Thyroid gland (tissue), 4 donors: ENCODE measurements at regions not wholly inside any gene's neighbourhood (a gene's known extent, or its start where the extent isn't known, plus 50 kb on each side); places are given as distances from the start of the nearest gene placed in this dataset.

Source experiments
- DNase-seq, 2 donors: peaks; one replicate each; pipeline ENCODE4 v3.0.0-alpha.2; 2019
- H3K27ac ChIP-seq, 3 donors: fragments of 200-600 bp; sonication (generic); 1 replicate in 2 of 3; 2 replicates in 1 of 3; pipeline ENCODE4 v1.5.1; 2016 to 2019; ENCODE audit warnings: mild to moderate bottlenecking in 1 of 3, moderate library complexity in 1 of 3
- H3K27me3 ChIP-seq: fragments of 200-600 bp; sonication (generic); one replicate; pipeline ENCODE4 v1.5.1; 2019
- H3K36me3 ChIP-seq, 2 donors: fragments of 200-600 bp; sonication (generic); one replicate each; pipeline ENCODE4 v1.5.1; 2016 to 2019
- H3K4me1 ChIP-seq, 2 donors: fragments of 200-600 bp; sonication (generic); one replicate each; pipeline ENCODE4 v1.5.1; 2017 to 2019
- H3K4me3 ChIP-seq, 3 donors: fragments of 200-600 bp; sonication (generic); replicated peaks in 1 of 3; 1 replicate in 2 of 3; 2 replicates in 1 of 3; pipeline ENCODE4 v1.5.1; 2016; ENCODE audit warnings: mild to moderate bottlenecking in 1 of 3
- H3K9me3 ChIP-seq: fragments of 200-600 bp; sonication (generic); one replicate; pipeline ENCODE4 v1.5.1; 2017
- CTCF ChIP-seq, 6 experiments: fragments of 200-600 bp in 3 of 6; fragments of 450-650 bp in 3 of 6; sonication (generic) in 3 of 6; IDR thresholded peaks; one replicate each; pipeline ENCODE4 v1.5.1; 2016 to 2019; ENCODE audit warnings: antibody characterized with exemption in 6 of 6, mild to moderate bottlenecking in 2 of 6, inconsistent platforms in 1 of 6, moderate library complexity in 1 of 6
- POLR2A ChIP-seq, 2 donors: fragments of 450-650 bp; IDR thresholded peaks; one replicate each; pipeline ENCODE4 v1.6.1; 2017; ENCODE audit warnings: antibody characterized with exemption in 2 of 2, mild to moderate bottlenecking in 2 of 2, moderate library complexity in 1 of 2
- WGBS, 2 donors: methylation state at CpG; one replicate each; pipeline ENCODE4 v1.1.5; 2017; 5-methylcytosine and 5-hydroxymethylcytosine counted together
- intact Hi-C: fragments of 100-400 bp; cut with DNase I; formaldehyde crosslinking; loops from one replicate; pipeline ENCODE4 v1.15.1; 2023

GRCh38 chr10:36603688-36604087, 521.7 kb upstream of the ANKRD30A start:
- TF ChIP-seq CTCF (IDR thresholded peaks at IDR 0.05) = no peak
- no peak for TF ChIP-seq POLR2A (IDR thresholded peaks at IDR 0.05)
- H3K9me3 ChIP-seq = no peaks in the 10 kb centered on the region
- no peak overlapping the region for H3K27ac ChIP-seq
- no peaks in the 10 kb centered on the region for H3K4me1 ChIP-seq
- no peak overlapping the region for H3K4me3 ChIP-seq
- no peaks in the 10 kb centered on the region for H3K36me3 ChIP-seq
- no peaks in the 10 kb centered on the region for H3K27me3 ChIP-seq
- 96 to 97% methylated on average over 4 of the region's 4 CpGs for WGBS, 2 donors
- intact Hi-C loops = no loop called here
- DNase-seq = no peak

- WGBS, 2 donors = 57 to 74% methylated on average over 4 of the region's 4 CpGs
- TF ChIP-seq CTCF (IDR thresholded peaks at IDR 0.05) (no peak), POLR2A (IDR thresholded peaks at IDR 0.05) (no peak)
- DNase-seq = no peak
- Histone ChIP-seq H3K9me3 (no peaks in the 10 kb centered on the region), H3K4me3 (no peak overlapping the region), H3K36me3 (no peaks in the 10 kb centered on the region), H3K27ac (no peak overlapping the region), H3K27me3 (no peaks in the 10 kb centered on the region), H3K4me1 (no peaks in the 10 kb centered on the region)
- intact Hi-C loops = no loop called here
These were observed 523.0 kb upstream of the ANKRD30A start for GRCh38 chr10:36602374-36602773.

- no peak for TF ChIP-seq CTCF (IDR thresholded peaks at IDR 0.05)
- no peak for TF ChIP-seq POLR2A (IDR thresholded peaks at IDR 0.05)
- 43 to 46% methylated on average over 3 of the region's 3 CpGs for WGBS, 2 donors
- intact Hi-C loops = no loop called here
These were observed 527.6 kb upstream of the ANKRD30A start for GRCh38 chr10:36597756-36598320.

GRCh38 chr10:36592964-36593363, 532.4 kb upstream of the ANKRD30A start:
- 95 to 98% methylated on average over 5 of the region's 5 CpGs for WGBS, 2 donors
- DNase-seq = no peak
- no peak for TF ChIP-seq POLR2A (IDR thresholded peaks at IDR 0.05)
- TF ChIP-seq CTCF (IDR thresholded peaks at IDR 0.05) = no peak
- Histone ChIP-seq H3K4me1 (no peaks in the 10 kb centered on the region), H3K27ac (no peak overlapping the region), H3K27me3 (no peaks in the 10 kb centered on the region), H3K36me3 (no peaks in the 10 kb centered on the region), H3K9me3 (no peaks in the 10 kb centered on the region), H3K4me3 (no peak overlapping the region)
- intact Hi-C loops = no loop called here

More at GRCh38 chr10:36597756-36598320, 527.6 kb upstream of the ANKRD30A start:
- Histone ChIP-seq H3K36me3 (no peaks in the 10 kb centered on the region), H3K27ac (no peak overlapping the region), H3K4me1 (no peaks in the 10 kb centered on the region), H3K4me3 (no peak overlapping the region), H3K9me3 (no peaks in the 10 kb centered on the region), H3K27me3 (no peaks in the 10 kb centered on the region)
- DNase-seq = no peak

- no peak for DNase-seq
- Histone ChIP-seq H3K4me3 (no peak overlapping the region), H3K27me3 (no peaks in the 10 kb centered on the region), H3K36me3 (no peaks in the 10 kb centered on the region), H3K27ac (no peak overlapping the region), H3K4me1 (no peaks in the 10 kb centered on the region), H3K9me3 (no peaks in the 10 kb centered on the region)
- 93 to 97% methylated on average over 2 of the region's 2 CpGs for WGBS, 2 donors
- TF ChIP-seq POLR2A (IDR thresholded peaks at IDR 0.05) (no peak), CTCF (IDR thresholded peaks at IDR 0.05) (no peak)
- intact Hi-C loops = no loop called here
These were observed 534.0 kb upstream of the ANKRD30A start for GRCh38 chr10:36591436-36591835.
